ENCODE measurements at regions not wholly inside any gene's neighbourhood (a gene's known extent, or its start where the extent isn't known, plus 50 kb on each side); places are given as distances from the start of the nearest gene placed in this dataset.

- TF ChIP-seq POLR2AphosphoS5 (IDR thresholded peaks at IDR 0.05) (no peak), POLR2A (IDR thresholded peaks at IDR 0.05) (no peak)
- TF ChIP-seq, protein P1, sequence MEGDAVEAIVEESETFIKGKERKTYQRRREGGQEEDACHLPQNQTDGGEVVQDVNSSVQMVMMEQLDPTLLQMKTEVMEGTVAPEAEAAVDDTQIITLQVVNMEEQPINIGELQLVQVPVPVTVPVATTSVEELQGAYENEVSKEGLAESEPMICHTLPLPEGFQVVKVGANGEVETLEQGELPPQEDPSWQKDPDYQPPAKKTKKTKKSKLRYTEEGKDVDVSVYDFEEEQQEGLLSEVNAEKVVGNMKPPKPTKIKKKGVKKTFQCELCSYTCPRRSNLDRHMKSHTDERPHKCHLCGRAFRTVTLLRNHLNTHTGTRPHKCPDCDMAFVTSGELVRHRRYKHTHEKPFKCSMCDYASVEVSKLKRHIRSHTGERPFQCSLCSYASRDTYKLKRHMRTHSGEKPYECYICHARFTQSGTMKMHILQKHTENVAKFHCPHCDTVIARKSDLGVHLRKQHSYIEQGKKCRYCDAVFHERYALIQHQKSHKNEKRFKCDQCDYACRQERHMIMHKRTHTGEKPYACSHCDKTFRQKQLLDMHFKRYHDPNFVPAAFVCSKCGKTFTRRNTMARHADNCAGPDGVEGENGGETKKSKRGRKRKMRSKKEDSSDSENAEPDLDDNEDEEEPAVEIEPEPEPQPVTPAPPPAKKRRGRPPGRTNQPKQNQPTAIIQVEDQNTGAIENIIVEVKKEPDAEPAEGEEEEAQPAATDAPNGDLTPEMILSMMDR (IDR thresholded peaks at IDR 0.05): no peak
- intact Hi-C loops (cut with DNase I): no loop called here
- 92% methylated on average over 7 of the region's 7 CpGs for WGBS
- H3K27me3 ChIP-seq (replicated peaks; ENCODE audit: insufficient read depth): no peaks in the 10 kb centered on the region
- no peak overlapping the region for H3K27ac ChIP-seq
- H3K4me3 ChIP-seq: no peak overlapping the region
- no peaks in the 10 kb centered on the region for H3K36me3 ChIP-seq
- H3K9me3 ChIP-seq: no peaks in the 10 kb centered on the region
- H3K4me1 ChIP-seq (replicated peaks): no peaks in the 10 kb centered on the region
- DNase-seq (ENCODE audit: low spot score): no peak
Observed at GRCh38 chr2:215644233-215644897, 208.5 kb upstream of the FN1 start.

DNA sequence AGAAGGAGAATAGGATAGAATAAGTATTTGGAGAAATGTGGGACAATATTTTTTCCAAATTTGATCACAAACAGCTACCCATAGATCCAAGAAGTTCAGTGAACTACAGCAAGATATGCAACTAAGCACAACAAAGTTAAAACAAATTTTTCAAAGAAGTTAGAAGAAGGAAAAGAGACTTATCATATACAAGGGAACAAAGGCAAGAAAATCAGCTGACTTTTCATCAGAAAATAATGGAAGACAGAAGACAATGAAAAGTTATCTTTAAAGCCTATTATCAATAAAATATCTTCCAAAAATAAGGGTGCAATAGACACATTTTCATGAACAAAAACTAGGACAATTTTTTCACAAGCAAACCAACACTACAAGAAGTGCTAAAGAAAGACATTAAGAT is 202.8 kb upstream of the FN1 start:
- Histone ChIP-seq H3K27ac (no peak overlapping the region), H3K4me3 (no peak overlapping the region), H3K9me3 (no peaks in the 10 kb centered on the region), H3K36me3 (no peaks in the 10 kb centered on the region), H3K4me1 (replicated peaks) (no peaks in the 10 kb centered on the region), H3K27me3 (replicated peaks; ENCODE audit: insufficient read depth) (no peaks in the 10 kb centered on the region)
- no peak for DNase-seq (ENCODE audit: low spot score)
- intact Hi-C loops (cut with DNase I): no loop called here
- TF ChIP-seq POLR2A (IDR thresholded peaks at IDR 0.05) (no peak), POLR2AphosphoS5 (IDR thresholded peaks at IDR 0.05) (no peak)
- TF ChIP-seq, protein P1 (IDR thresholded peaks at IDR 0.05): no peak

DNA sequence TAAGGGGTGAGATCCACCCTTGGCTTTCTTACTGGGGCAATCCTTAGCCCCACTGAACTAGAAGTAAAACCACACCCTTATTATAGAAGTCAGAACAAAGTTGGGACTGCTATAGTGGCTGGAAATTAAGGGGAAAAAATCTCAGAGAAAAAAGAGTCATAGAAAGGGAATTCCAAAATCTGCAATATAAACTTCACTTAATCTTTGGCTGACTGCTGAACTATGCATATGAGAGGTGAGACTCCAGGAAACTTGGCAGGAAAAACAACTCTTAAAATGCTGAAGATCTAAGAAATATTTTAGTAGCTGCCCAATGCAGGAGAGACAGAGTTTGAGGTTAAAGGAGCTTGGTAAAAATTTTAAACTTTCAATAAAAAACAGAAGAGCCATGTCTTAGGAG is 201.8 kb upstream of the FN1 start:
- no peaks in the 10 kb centered on the region for H3K36me3 ChIP-seq
- no peaks in the 10 kb centered on the region for H3K27me3 ChIP-seq (replicated peaks; ENCODE audit: insufficient read depth)
- H3K9me3 ChIP-seq: no peaks in the 10 kb centered on the region
- no peak for TF ChIP-seq POLR2AphosphoS5 (IDR thresholded peaks at IDR 0.05)
- no peak for TF ChIP-seq POLR2A (IDR thresholded peaks at IDR 0.05)
- TF ChIP-seq, protein P1 (IDR thresholded peaks at IDR 0.05): no peak
- H3K4me1 ChIP-seq (replicated peaks): no peaks in the 10 kb centered on the region
- intact Hi-C loops (cut with DNase I): no loop called here
- no peak for DNase-seq (ENCODE audit: low spot score)
- no peak overlapping the region for H3K4me3 ChIP-seq
- no peak overlapping the region for H3K27ac ChIP-seq

DNA sequence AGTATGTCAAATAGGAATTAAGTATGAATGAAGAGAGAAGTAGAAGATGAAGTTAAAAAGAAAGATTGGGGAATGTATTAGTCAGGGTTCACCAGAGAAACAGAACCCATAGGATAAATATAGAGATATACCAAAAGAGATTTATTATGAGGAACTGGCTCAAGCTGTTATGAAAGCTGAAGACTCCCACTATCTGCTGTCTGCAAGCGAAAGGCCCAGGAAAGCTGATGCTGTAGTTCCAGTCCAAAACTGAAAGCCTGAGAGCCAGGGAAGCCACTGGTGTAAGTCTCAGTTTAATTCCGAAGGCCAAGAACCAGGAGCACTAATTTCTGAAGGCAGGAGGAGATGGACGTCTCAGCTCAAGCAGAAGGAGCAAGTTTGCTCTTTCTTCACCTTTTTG is 200.9 kb upstream of the FN1 start:
- TF ChIP-seq POLR2A (IDR thresholded peaks at IDR 0.05) (no peak), POLR2AphosphoS5 (IDR thresholded peaks at IDR 0.05) (no peak)
- TF ChIP-seq, protein P1 (IDR thresholded peaks at IDR 0.05): no peak

GRCh38 chr2:215635788-215636139 is 199.9 kb upstream of the FN1 start:
- Histone ChIP-seq H3K36me3 (no peaks in the 10 kb centered on the region), H3K9me3 (no peaks in the 10 kb centered on the region), H3K4me1 (replicated peaks) (no peaks in the 10 kb centered on the region), H3K4me3 (no peak overlapping the region), H3K27ac (no peak overlapping the region), H3K27me3 (replicated peaks; ENCODE audit: insufficient read depth) (no peaks in the 10 kb centered on the region)
- TF ChIP-seq POLR2AphosphoS5 (IDR thresholded peaks at IDR 0.05) (no peak), POLR2A (IDR thresholded peaks at IDR 0.05) (no peak)
- TF ChIP-seq, protein P1 (IDR thresholded peaks at IDR 0.05): no peak
- 52% methylated on average over 2 of the region's 2 CpGs for WGBS
- DNase-seq (ENCODE audit: low spot score): no peak
- intact Hi-C loops (cut with DNase I): no loop called here

More for the DNA sequence above, 200.9 kb upstream of the FN1 start:
- H3K4me1 ChIP-seq (replicated peaks): no peaks in the 10 kb centered on the region
- no peaks in the 10 kb centered on the region for H3K36me3 ChIP-seq
- intact Hi-C loops (cut with DNase I): no loop called here
- H3K4me3 ChIP-seq: no peak overlapping the region
- no peaks in the 10 kb centered on the region for H3K27me3 ChIP-seq (replicated peaks; ENCODE audit: insufficient read depth)
- no peaks in the 10 kb centered on the region for H3K9me3 ChIP-seq
- no peak for DNase-seq (ENCODE audit: low spot score)
- WGBS: 98% methylated on average over 3 of the region's 3 CpGs
- H3K27ac ChIP-seq: no peak overlapping the region
